B cell (primary cell): ENCODE measurements at regions not wholly inside any gene's neighbourhood (a gene's known extent, or its start where the extent isn't known, plus 50 kb on each side); places are given as distances from the start of the nearest gene placed in this dataset.

Source experiments
- ATAC-seq: fragments of 200-7000 bp; cut with Tn5 transposase; one replicate; pipeline ENCODE4 v1.10.0; 2021; ENCODE audit warnings: low read depth, mild to moderate bottlenecking, moderate number of reproducible peaks, moderate library complexity
- CTCF ChIA-PET: fragments of 350-600 bp; sonication (Branson Sonifier 250); formaldehyde crosslinking; loops from one replicate; lab custom pipeline; 2021; ENCODE audit warnings: antibody characterized with exemption, inconsistent platforms; lab: Charles Lee
- POLR2A ChIA-PET: fragments of 350-600 bp; sonication (Branson Sonifier 250); formaldehyde crosslinking; loops from one replicate; lab custom pipeline; 2021; ENCODE audit warnings: antibody characterized with exemption; lab: Charles Lee
- DNase-seq: peaks from one replicate; pipeline ENCODE4 v3.0.0; 2013
- H2AFZ ChIP-seq: 2 replicates; pipeline ENCODE4 v1.6.1; 2012; ENCODE audit warnings: mild to moderate bottlenecking, low read depth, low read length; ENCODE audit not compliant: insufficient read depth, poor library complexity, severe bottlenecking
- H3K27ac ChIP-seq, 2 donors: 1 replicate in 1 of 2; 2 replicates in 1 of 2; pipeline ENCODE4 v1.5.1; 2012 to 2013; ENCODE audit warnings: low read length in 2 of 2, mild to moderate bottlenecking in 2 of 2, moderate library complexity in 1 of 2
- H3K27me3 ChIP-seq, 4 experiments: fragments of 200-600 bp in 1 of 4; sonication (generic) in 1 of 4; replicated peaks in 1 of 4; 1 replicate in 2 of 4; 2 replicates in 2 of 4; pipeline versions ENCODE4 v1.6.1 to v1.7.0; 2013 to 2016; ENCODE audit warnings: low read length in 3 of 4, mild to moderate bottlenecking in 2 of 4, mixed read lengths in 1 of 4, moderate library complexity in 1 of 4; ENCODE audit not compliant: insufficient read depth in 4 of 4, control insufficient read depth in 3 of 4; ENCODE audit errors: control extremely low read depth in 1 of 4
- H3K36me3 ChIP-seq, 2 experiments: replicated peaks in 1 of 2; 1 replicate in 1 of 2; 2 replicates in 1 of 2; pipeline versions ENCODE4 v1.6.1 to v1.7.1; 2013; ENCODE audit warnings: low read length in 1 of 2; ENCODE audit not compliant: insufficient read depth in 2 of 2, control insufficient read depth in 1 of 2; ENCODE audit errors: control extremely low read depth in 1 of 2, extremely low read depth in 1 of 2
- H3K4me1 ChIP-seq, 2 donors: fragments of 200-600 bp in 1 of 2; sonication (generic) in 1 of 2; 1 replicate in 1 of 2; 2 replicates in 1 of 2; pipeline versions ENCODE4 v1.5.1 to v1.6.1; 2013 to 2017; ENCODE audit warnings: low read length in 2 of 2; ENCODE audit not compliant: control insufficient read depth in 2 of 2, insufficient read depth in 2 of 2
- H3K4me2 ChIP-seq: replicated peaks from 2 replicates; pipeline ENCODE3; 2012; ENCODE audit warnings: mild to moderate bottlenecking, low read depth, low read length; ENCODE audit not compliant: poor library complexity, severe bottlenecking
- H3K4me3 ChIP-seq, 5 experiments: fragments of 200-600 bp in 1 of 5; sonication (generic) in 1 of 5; 1 replicate in 3 of 5; 2 replicates in 2 of 5; pipeline versions ENCODE4 v1.5.1 to v1.7.0; 2011 to 2016; ENCODE audit warnings: low read length in 4 of 5, mild to moderate bottlenecking in 4 of 5, low read depth in 2 of 5, control low read depth in 1 of 5, moderate library complexity in 1 of 5; ENCODE audit not compliant: insufficient read depth in 1 of 5; ENCODE audit errors: control extremely low read depth in 1 of 5, extremely low read depth in 1 of 5
- H3K79me2 ChIP-seq: fragments of 200-600 bp; sonication (generic); one replicate; pipeline ENCODE4 v1.6.0; 2016; ENCODE audit warnings: low read length; ENCODE audit not compliant: control insufficient read depth, insufficient read depth
- H3K9ac ChIP-seq: fragments of 200-600 bp; sonication (generic); 2 replicates; pipeline ENCODE4 v1.6.1; 2017; ENCODE audit warnings: mild to moderate bottlenecking, low read length, moderate library complexity
- H3K9me3 ChIP-seq, 3 donors: one replicate each; pipeline versions ENCODE4 v1.6.1 to v1.7.1; 2013; ENCODE audit warnings: low read length in 2 of 3; ENCODE audit not compliant: control insufficient read depth in 2 of 3, insufficient read depth in 1 of 3; ENCODE audit errors: control extremely low read depth in 1 of 3
- H4K20me1 ChIP-seq: 2 replicates; pipeline ENCODE4 v1.6.0; 2012; ENCODE audit warnings: mild to moderate bottlenecking, low read length; ENCODE audit not compliant: insufficient read depth, control insufficient read depth, poor library complexity, severe bottlenecking
- H3K27ac Mint-ChIP-seq: one replicate; pipeline ENCODE4 v1.8.0; 2021; ENCODE audit warnings: mixed read lengths
- H3K27me3 Mint-ChIP-seq: one replicate; pipeline ENCODE4 v1.8.0; 2021; ENCODE audit warnings: mixed read lengths
- H3K4me1 Mint-ChIP-seq: one replicate; pipeline ENCODE4 v1.8.0; 2021; ENCODE audit warnings: mixed read lengths
- H3K4me3 Mint-ChIP-seq: one replicate; pipeline ENCODE4 v1.8.0; 2021; ENCODE audit warnings: mixed read lengths
- H3K9me3 Mint-ChIP-seq: one replicate; pipeline ENCODE4 v1.8.0; 2022; ENCODE audit warnings: mixed read lengths; ENCODE audit not compliant: insufficient read depth
- EZH2 ChIP-seq: IDR thresholded peaks from 2 replicates; pipeline ENCODE4 v1.6.1; 2012; ENCODE audit warnings: borderline replicate concordance, low read depth, mild to moderate bottlenecking, moderate library complexity, low read length; ENCODE audit not compliant: insufficient read depth, poor library complexity, severe bottlenecking
- WGBS: methylation state at CpG from one replicate; pipeline ENCODE4 v1.1.5; 2013; ENCODE audit warnings: missing lambda C conversion rate; ENCODE audit not compliant: insufficient coverage; 5-methylcytosine and 5-hydroxymethylcytosine counted together
- intact Hi-C: fragments of 100-400 bp; cut with micrococcal nuclease; formaldehyde crosslinking; loops from one replicate; pipeline ENCODE4 v1.10.0; 2022
- TF ChIP-seq, protein P1 (sequence below): fragments of 200-600 bp; IDR thresholded peaks from one replicate; pipeline ENCODE4 v1.8.0; 2022; ENCODE audit warnings: antibody characterized with exemption, mild to moderate bottlenecking

GRCh38 chr4:63396269-63396668, 1013.0 kb downstream of the TECRL start:
- peaks cover 0 to 10% (median 2%) of the 10 kb centered on the region in 3 donors for H3K9me3 ChIP-seq
- ChIA-PET POLR2A (no interaction called here), CTCF (no interaction called here)
- 82% methylated on average over 2 of the region's 4 CpGs for WGBS
- no peaks in the 10 kb centered on the region for H3K27me3 Mint-ChIP-seq
- no peak overlapping the region for H3K27ac Mint-ChIP-seq
- H2AFZ ChIP-seq, result no peak overlapping the region
- H3K36me3 ChIP-seq, result no peaks in the 10 kb centered on the region
- DNase-seq, result no peak
- no peak overlapping the region for H3K9ac ChIP-seq
- no peak overlapping the region for H3K4me3 ChIP-seq
- H3K4me3 Mint-ChIP-seq, result no peak overlapping the region
- peaks cover 4% of the 10 kb centered on the region for H3K9me3 Mint-ChIP-seq
- no peak overlapping the region for H3K4me2 ChIP-seq
- H4K20me1 ChIP-seq, result no peaks in the 10 kb centered on the region
- intact Hi-C loops, result no loop called here
- no peak for TF ChIP-seq EZH2
- TF ChIP-seq, protein P1, sequence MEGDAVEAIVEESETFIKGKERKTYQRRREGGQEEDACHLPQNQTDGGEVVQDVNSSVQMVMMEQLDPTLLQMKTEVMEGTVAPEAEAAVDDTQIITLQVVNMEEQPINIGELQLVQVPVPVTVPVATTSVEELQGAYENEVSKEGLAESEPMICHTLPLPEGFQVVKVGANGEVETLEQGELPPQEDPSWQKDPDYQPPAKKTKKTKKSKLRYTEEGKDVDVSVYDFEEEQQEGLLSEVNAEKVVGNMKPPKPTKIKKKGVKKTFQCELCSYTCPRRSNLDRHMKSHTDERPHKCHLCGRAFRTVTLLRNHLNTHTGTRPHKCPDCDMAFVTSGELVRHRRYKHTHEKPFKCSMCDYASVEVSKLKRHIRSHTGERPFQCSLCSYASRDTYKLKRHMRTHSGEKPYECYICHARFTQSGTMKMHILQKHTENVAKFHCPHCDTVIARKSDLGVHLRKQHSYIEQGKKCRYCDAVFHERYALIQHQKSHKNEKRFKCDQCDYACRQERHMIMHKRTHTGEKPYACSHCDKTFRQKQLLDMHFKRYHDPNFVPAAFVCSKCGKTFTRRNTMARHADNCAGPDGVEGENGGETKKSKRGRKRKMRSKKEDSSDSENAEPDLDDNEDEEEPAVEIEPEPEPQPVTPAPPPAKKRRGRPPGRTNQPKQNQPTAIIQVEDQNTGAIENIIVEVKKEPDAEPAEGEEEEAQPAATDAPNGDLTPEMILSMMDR, result no peak
- no peak for ATAC-seq
- no peaks in the 10 kb centered on the region for H3K4me1 Mint-ChIP-seq
- H3K79me2 ChIP-seq, result no peaks in the 10 kb centered on the region
- no peaks in the 10 kb centered on the region for H3K4me1 ChIP-seq
- no peak overlapping the region for H3K27ac ChIP-seq
- no peaks in the 10 kb centered on the region for H3K27me3 ChIP-seq

DNA sequence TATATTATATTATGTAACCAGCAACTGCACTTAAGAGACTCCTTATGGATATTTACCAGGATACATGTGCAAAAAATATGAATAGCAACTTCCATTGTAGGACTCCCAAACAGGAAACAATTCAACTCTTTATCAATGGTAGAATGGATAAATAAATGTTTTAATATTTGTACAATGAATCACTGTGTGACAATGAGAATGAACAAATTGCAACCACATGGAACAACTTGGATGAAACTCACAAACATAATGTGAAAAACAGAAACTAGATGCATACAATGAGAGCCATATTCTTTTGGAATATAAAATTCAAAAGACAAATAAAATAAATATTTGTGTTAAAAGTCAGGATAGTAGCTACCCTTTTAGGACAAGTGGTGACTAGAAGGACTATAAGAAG, 1015.7 kb downstream of the TECRL start:
- H3K4me2 ChIP-seq, result no peak overlapping the region
- Mint-ChIP-seq H3K9me3 (peaks cover 4% of the 10 kb centered on the region), H3K4me1 (no peaks in the 10 kb centered on the region), H3K4me3 (no peak overlapping the region), H3K27ac (no peak overlapping the region), H3K27me3 (no peaks in the 10 kb centered on the region)
- CTCF ChIA-PET, result no interaction called here
- no peak overlapping the region for H3K27ac ChIP-seq
- H4K20me1 ChIP-seq, result no peaks in the 10 kb centered on the region
- POLR2A ChIA-PET, result no interaction called here
- DNase-seq, result no peak
- H3K9ac ChIP-seq, result no peak overlapping the region
- H3K4me1 ChIP-seq, result no peaks in the 10 kb centered on the region
- TF ChIP-seq EZH2, result no peak
- TF ChIP-seq, protein P1, result no peak
- H3K36me3 ChIP-seq, result no peaks in the 10 kb centered on the region
- H2AFZ ChIP-seq, result no peak overlapping the region
- H3K27me3 ChIP-seq, result no peaks in the 10 kb centered on the region
- peaks cover 0 to 10% (median 2%) of the 10 kb centered on the region in 3 donors for H3K9me3 ChIP-seq
- H3K4me3 ChIP-seq, result no peak overlapping the region
- H3K79me2 ChIP-seq, result no peaks in the 10 kb centered on the region
- intact Hi-C loops, result no loop called here
- ATAC-seq, result no peak
